Heart left ventricle (tissue), 13 donors: ENCODE measurements at regions not wholly inside any gene's neighbourhood (a gene's known extent, or its start where the extent isn't known, plus 50 kb on each side); places are given as distances from the start of the nearest gene placed in this dataset.

ENCODE experiments used
- POLR2A ChIP-seq, 2 donors: fragments of 450-650 bp; IDR thresholded peaks; one replicate each; pipeline ENCODE4 v1.6.1; 2017; ENCODE audit warnings: antibody characterized with exemption in 2 of 2, mild to moderate bottlenecking in 2 of 2, moderate library complexity in 2 of 2
- TF ChIP-seq, protein P1 (sequence below), 12 donors: fragments of 200-600 bp; sonication (generic) in 4 of 12; IDR thresholded peaks; one replicate each; pipeline versions ENCODE4 v1.5.0 to v1.8.0; 2018 to 2022; ENCODE audit warnings: antibody characterized with exemption in 12 of 12, mild to moderate bottlenecking in 5 of 12
- donor health status: ischemic (EF 13 %, LVEDD 7.1; RV severe dilation, severe dysfunction).
- donor health status: DM: no; HTN: yes; CAD: no.
- donor health status: DM: no; HTN: no; CAD: no.
- donor health status: ischemic (EF 25% LVEDD 6.9; RV normal size, moderate dysfunction).
- donor health status: ischemic (EF 25% LVEDD 5.7; RV mildly dilated, moderate dysfunction).
- donor health status: ischemic (EF 35%, LVEDD 5.7; RV mildly dilated, moderate dysfunction).
- donor health status: nonischemic (EF 11% LVEDD 7.7; RV severe dilation, severe dysfunction).
- donor health status: DM: yes; HTN: yes; CAD: no.
- donor health status: PGD.
- donor health status: ischemic (EF 29% LVEDD 5.4; RV normal size, mild dysfunction).
- donor health status: nonischemic (EF 23%, LVEDD 6.1; RV moderate dilation, normal function).

DNA sequence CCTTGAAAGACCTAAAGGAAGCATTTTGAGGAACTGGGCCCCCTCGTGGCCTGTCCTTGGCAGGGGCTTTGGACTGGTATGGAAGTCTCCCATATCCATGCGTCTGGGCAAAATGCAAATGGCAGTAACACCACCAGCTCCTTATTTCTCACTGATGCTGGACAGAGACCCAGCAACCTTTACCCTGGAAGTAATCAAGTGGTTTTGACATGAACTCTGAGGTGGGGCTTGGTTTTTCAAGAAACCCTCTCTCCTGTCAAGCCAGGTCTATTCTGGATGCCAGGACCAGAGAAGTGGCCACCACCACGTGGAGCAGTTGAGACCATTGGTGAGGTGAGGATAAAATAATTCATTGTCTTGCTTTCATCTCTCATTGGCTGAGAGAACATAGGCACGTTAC lies 84.4 kb downstream of the OTUD1 start:
- TF ChIP-seq POLR2A (IDR thresholded peaks at IDR 0.05): no peak
- TF ChIP-seq, protein P1, sequence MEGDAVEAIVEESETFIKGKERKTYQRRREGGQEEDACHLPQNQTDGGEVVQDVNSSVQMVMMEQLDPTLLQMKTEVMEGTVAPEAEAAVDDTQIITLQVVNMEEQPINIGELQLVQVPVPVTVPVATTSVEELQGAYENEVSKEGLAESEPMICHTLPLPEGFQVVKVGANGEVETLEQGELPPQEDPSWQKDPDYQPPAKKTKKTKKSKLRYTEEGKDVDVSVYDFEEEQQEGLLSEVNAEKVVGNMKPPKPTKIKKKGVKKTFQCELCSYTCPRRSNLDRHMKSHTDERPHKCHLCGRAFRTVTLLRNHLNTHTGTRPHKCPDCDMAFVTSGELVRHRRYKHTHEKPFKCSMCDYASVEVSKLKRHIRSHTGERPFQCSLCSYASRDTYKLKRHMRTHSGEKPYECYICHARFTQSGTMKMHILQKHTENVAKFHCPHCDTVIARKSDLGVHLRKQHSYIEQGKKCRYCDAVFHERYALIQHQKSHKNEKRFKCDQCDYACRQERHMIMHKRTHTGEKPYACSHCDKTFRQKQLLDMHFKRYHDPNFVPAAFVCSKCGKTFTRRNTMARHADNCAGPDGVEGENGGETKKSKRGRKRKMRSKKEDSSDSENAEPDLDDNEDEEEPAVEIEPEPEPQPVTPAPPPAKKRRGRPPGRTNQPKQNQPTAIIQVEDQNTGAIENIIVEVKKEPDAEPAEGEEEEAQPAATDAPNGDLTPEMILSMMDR (IDR thresholded peaks at IDR 0.05): no peak
